Astrocyte (in vitro differentiated cells and primary cell): ENCODE measurements at regions not wholly inside any gene's neighbourhood (a gene's known extent, or its start where the extent isn't known, plus 50 kb on each side); places are given as distances from the start of the nearest gene placed in this dataset.

ENCODE experiments used
- CTCF ChIP-seq: IDR thresholded peaks from 2 replicates; pipeline ENCODE4 v1.5.1; 2011; ENCODE audit warnings: low read depth, mild to moderate bottlenecking, inconsistent platforms, low read length, moderate library complexity; ENCODE audit not compliant: insufficient read depth
- EZH2 ChIP-seq: IDR thresholded peaks from 2 replicates; pipeline ENCODE4 v1.6.1; 2012; ENCODE audit warnings: mild to moderate bottlenecking, low read length, inconsistent platforms; ENCODE audit not compliant: insufficient read depth

DNA sequence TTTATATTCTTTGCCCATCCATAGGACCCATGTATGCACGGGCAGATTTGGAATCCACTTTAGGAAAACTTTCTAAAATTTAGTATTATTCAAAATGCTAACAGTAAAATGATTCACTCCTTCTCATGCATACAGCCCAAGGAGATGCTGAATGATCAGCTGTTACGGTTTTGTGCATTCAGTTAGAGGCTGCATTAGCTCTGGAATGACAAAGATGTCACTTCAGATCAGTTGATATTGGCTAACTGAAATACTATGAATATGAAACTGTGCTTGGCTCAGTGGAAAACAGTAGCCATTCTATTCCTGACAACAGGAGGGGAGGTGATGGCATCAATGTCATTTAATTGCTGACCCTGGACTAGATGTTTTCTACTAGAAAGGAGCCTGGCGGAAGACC lies 560.7 kb downstream of the ZNF608 start:
- no peak for TF ChIP-seq CTCF
- no peak for TF ChIP-seq EZH2
